ENCODE measurements at regions not wholly inside any gene's neighbourhood (a gene's known extent, or its start where the extent isn't known, plus 50 kb on each side); places are given as distances from the start of the nearest gene placed in this dataset.

- no peak overlapping the region for H3K4me3 ChIP-seq (ENCODE audit: low read length in 3 of 3)
- H3K27me3 ChIP-seq (ENCODE audit: control insufficient read depth, insufficient read depth, low read length): no peaks in the 10 kb centered on the region
- FAIRE-seq (no peak), DNase-seq (no peak)
- H3K9me3 ChIP-seq (ENCODE audit: control insufficient read depth in 2 of 3, insufficient read depth in 1 of 3, low read length in 3 of 3): no peaks in the 10 kb centered on the region
- no peak for TF ChIP-seq CTCF (IDR thresholded peaks at IDR 0.05; ENCODE audit: borderline replicate concordance, extremely low read depth, insufficient read depth)
- intact Hi-C loops (cut with DNase I): no loop called here
- no peak overlapping the region for H3K27ac ChIP-seq (ENCODE audit: low read depth in 2 of 2, low read length in 2 of 2)
- H3K9ac ChIP-seq (ENCODE audit: low read length in 3 of 3): no peak overlapping the region
- H3K36me3 ChIP-seq (ENCODE audit: control insufficient read depth in 2 of 3, insufficient read depth in 3 of 3, low read length in 3 of 3): no peaks in the 10 kb centered on the region
- no peaks in the 10 kb centered on the region for H3K4me1 ChIP-seq (ENCODE audit: control insufficient read depth in 2 of 3, insufficient read depth in 2 of 3, low read depth in 1 of 3, low read length in 3 of 3)
These were observed 226.6 kb downstream of the COL12A1 start for GRCh38 chr6:74979065-74979766.

- Histone ChIP-seq H3K27me3 (ENCODE audit: control insufficient read depth, insufficient read depth, low read length) (no peaks in the 10 kb centered on the region), H3K4me3 (ENCODE audit: low read length in 3 of 3) (no peak overlapping the region), H3K9ac (ENCODE audit: low read length in 3 of 3) (no peak overlapping the region), H3K27ac (ENCODE audit: low read depth in 2 of 2, low read length in 2 of 2) (no peak overlapping the region), H3K9me3 (ENCODE audit: control insufficient read depth in 2 of 3, insufficient read depth in 1 of 3, low read length in 3 of 3) (no peaks in the 10 kb centered on the region), H3K36me3 (ENCODE audit: control insufficient read depth in 2 of 3, insufficient read depth in 3 of 3, low read length in 3 of 3) (no peaks in the 10 kb centered on the region), H3K4me1 (ENCODE audit: control insufficient read depth in 2 of 3, insufficient read depth in 2 of 3, low read depth in 1 of 3, low read length in 3 of 3) (no peaks in the 10 kb centered on the region)
- intact Hi-C loops (cut with DNase I): no loop called here
- TF ChIP-seq CTCF (IDR thresholded peaks at IDR 0.05; ENCODE audit: borderline replicate concordance, extremely low read depth, insufficient read depth): no peak
- no peak for FAIRE-seq
- DNase-seq: no peak
These were observed 229.2 kb downstream of the COL12A1 start for GRCh38 chr6:74976701-74977100.

- FAIRE-seq (no peak), DNase-seq (no peak)
- H3K36me3 ChIP-seq (ENCODE audit: control insufficient read depth in 2 of 3, insufficient read depth in 3 of 3, low read length in 3 of 3): no peaks in the 10 kb centered on the region
- no peaks in the 10 kb centered on the region for H3K27me3 ChIP-seq (ENCODE audit: control insufficient read depth, insufficient read depth, low read length)
- no peaks in the 10 kb centered on the region for H3K4me1 ChIP-seq (ENCODE audit: control insufficient read depth in 2 of 3, insufficient read depth in 2 of 3, low read depth in 1 of 3, low read length in 3 of 3)
- H3K27ac ChIP-seq (ENCODE audit: low read depth in 2 of 2, low read length in 2 of 2): no peak overlapping the region
- H3K4me3 ChIP-seq (ENCODE audit: low read length in 3 of 3): no peak overlapping the region
- TF ChIP-seq CTCF (IDR thresholded peaks at IDR 0.05; ENCODE audit: borderline replicate concordance, extremely low read depth, insufficient read depth): no peak
- no peaks in the 10 kb centered on the region for H3K9me3 ChIP-seq (ENCODE audit: control insufficient read depth in 2 of 3, insufficient read depth in 1 of 3, low read length in 3 of 3)
- no peak overlapping the region for H3K9ac ChIP-seq (ENCODE audit: low read length in 3 of 3)
- intact Hi-C loops (cut with DNase I): no loop called here
These were observed 229.8 kb downstream of the COL12A1 start for GRCh38 chr6:74976026-74976425.

- intact Hi-C loops (cut with DNase I): no loop called here
- Histone ChIP-seq H3K36me3 (ENCODE audit: control insufficient read depth in 2 of 3, insufficient read depth in 3 of 3, low read length in 3 of 3) (no peaks in the 10 kb centered on the region), H3K27ac (ENCODE audit: low read depth in 2 of 2, low read length in 2 of 2) (no peak overlapping the region), H3K27me3 (ENCODE audit: control insufficient read depth, insufficient read depth, low read length) (no peaks in the 10 kb centered on the region), H3K4me3 (ENCODE audit: low read length in 3 of 3) (no peak overlapping the region), H3K9ac (ENCODE audit: low read length in 3 of 3) (no peak overlapping the region), H3K4me1 (ENCODE audit: control insufficient read depth in 2 of 3, insufficient read depth in 2 of 3, low read depth in 1 of 3, low read length in 3 of 3) (no peaks in the 10 kb centered on the region), H3K9me3 (ENCODE audit: control insufficient read depth in 2 of 3, insufficient read depth in 1 of 3, low read length in 3 of 3) (no peaks in the 10 kb centered on the region)
- FAIRE-seq (no peak), DNase-seq (no peak)
- TF ChIP-seq CTCF (IDR thresholded peaks at IDR 0.05; ENCODE audit: borderline replicate concordance, extremely low read depth, insufficient read depth): no peak
These were observed 232.3 kb downstream of the COL12A1 start for GRCh38 chr6:74973591-74973990.
